Activated CD4-positive, alpha-beta T cell treated with anti-CD3 and anti-CD28 coated beads, Interleukin-10, Interleukin-2, amounts not matched to agents 100 ng/mL and 50 ng/mL, durations not matched to agents 16 hours and 8 hours (primary cell): ENCODE measurements at regions not wholly inside any gene's neighbourhood (a gene's known extent, or its start where the extent isn't known, plus 50 kb on each side); places are given as distances from the start of the nearest gene placed in this dataset.

Experiments
- DNase-seq: peaks from one replicate; pipeline ENCODE4 v3.0.0-alpha.2; 2020

DNA sequence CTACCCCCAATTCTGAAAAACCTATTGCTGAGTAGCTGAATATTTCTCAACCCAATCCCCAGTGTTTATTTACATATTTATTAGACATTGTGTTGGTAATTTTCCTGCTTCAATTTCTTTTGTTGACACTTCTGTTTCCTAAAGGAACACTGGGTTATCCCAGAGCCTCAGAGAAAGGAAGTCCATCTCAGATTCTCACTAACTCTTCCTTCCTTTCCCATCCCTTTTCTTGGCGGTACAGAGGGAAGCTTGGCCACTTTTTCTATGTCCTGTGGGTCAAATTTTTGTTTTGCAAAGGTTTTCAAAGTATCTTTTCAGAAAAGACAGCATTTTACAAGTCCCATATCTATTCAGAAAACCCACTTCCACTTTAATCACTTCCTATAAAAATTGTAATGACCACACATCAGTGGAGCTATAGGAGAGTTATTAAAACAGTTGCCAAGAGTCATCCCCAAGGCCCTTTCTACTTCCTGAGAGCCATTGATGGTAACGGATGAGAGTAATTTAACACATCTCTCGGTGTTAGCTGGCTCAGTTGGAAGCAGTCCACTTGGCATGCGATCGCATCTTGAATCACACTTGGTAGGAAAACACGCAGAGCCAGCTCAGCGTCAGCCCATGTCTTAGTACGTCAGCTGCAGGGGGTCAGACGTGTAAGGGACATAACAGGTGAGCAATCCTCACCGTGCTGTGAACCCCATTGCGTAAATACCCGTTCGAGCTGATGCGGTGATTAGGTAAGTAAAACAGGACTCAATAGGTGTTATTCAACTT lies 231.1 kb upstream of the ADARB2 start:
- no peak for DNase-seq

DNA sequence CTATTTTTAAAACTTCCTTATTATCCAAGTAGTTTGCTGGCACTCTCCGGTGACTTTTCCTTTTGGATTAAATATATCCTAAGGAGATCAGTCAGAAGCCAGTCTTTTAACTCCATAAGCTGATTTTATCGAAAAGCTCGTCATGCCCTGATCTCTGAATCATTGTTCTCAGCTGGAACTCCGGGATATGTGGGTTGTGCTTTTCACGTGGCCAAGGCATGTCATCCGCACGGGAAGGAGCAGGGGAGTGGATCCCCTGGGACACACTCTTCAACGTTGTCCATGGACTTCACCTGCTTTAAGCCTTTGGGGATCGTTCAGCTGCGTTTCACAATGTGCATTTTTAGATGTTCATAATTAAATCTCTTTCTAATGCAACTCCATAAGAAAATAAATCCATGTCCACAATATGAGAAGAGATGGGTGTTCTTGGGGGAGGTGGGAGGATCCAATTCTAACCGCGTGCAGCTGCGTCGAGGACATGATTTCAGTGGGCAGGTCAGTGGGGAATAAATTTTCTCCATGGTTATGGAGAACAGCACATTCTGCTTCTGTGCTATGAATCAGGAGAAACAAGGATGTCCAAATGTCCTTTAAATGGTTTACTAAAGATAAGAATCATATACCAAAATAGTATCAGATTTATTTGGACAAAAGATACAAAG lies 229.5 kb upstream of the ADARB2 start:
- DNase-seq, result no peak

DNA sequence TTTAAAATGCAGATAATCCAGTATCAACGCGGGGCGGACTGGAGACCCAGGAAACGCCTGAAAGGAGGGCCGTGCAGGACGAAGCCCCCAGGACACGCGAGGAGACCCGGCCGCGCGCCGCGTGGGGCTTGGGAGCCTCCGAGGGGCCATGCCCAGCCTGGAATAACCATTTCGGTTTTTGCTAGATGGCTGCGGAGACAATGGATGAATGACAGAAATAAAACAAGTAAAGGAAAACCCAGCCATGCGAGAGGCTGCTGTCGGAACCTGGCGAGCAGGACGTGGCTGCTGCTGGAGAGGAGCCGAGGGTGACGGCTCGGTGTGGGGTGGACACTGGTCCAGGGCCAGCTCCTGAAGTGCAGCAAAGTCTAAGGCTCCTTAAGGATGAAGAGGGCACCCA lies 227.2 kb upstream of the ADARB2 start:
- no peak for DNase-seq

DNA sequence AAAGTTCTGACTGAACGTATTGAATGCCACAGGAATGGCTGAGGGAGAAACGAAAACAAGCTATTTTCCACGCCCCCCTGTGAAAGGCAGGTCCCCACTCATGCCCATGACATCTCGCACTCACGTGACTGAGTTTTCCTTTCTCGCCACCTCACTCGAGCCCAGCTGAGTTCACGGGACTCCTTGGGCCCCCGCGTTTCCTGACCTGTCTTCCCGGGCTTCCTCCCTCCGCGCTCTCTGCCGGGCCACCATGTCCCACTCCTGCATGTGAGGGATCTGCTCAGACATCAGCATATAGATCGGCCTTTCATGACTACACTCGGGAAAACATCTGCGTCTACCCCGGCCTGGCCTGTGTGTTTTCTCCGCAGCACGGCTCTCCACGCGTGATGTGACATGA lies 226.0 kb upstream of the ADARB2 start:
- DNase-seq, result no peak

DNA sequence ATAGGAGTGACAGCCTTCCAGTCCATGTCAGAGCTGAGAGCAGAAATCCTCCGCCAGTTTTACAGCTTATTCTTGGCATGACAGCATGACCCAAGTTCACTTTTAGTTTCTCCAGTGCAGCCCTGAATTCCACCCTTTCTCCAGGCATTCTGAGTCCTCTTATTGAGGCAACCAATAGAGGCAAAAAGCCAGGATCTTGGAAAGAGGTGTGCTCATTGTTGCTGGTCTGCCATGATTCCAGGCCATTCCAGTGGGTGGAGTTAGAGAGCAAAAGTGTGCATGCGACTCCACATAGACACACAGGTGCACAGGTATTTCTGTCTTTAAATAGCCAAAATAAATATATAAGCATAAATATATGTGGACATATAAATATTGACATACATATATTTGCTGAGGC lies 224.7 kb upstream of the ADARB2 start:
- DNase-seq, result no peak

DNA sequence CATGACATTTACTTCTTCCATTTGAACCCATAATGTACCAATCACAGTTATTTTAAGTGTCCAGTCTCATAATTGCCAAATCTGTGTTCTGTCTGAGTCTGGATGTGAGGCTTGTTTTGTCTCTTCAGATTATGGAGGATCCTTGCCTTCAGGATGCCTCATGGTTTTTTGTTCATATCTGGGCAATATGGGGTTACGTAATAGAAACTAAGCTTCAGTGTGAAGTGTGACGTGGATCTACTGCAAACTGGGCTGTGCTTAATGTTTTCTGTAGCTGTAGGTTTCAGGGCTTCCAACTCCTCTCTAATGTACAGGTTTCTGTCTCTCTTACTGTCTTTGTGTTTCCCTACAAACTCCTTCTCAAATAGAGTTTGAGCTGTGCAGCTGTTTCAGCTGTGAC lies 223.7 kb upstream of the ADARB2 start:
- DNase-seq, result no peak

DNA sequence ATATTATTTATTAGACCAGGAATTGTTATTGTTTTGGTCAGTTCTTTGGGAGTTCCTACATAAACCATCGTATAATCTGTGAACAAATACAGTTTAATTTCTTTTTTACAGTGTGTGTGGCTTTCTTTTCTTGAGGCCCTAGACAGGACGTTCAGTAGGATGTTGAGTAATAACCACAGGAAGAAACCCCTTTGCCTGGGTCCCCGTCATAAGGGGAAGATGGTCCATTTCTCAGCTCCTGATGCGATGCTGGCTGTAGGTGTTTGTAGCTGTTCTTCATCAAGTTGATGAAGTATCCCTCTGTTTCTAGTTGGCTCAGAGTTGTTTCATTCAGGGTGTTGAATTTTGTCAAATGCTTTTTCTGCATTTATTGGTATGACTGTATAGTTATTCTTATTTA lies 219.7 kb upstream of the ADARB2 start:
- no peak for DNase-seq

DNA sequence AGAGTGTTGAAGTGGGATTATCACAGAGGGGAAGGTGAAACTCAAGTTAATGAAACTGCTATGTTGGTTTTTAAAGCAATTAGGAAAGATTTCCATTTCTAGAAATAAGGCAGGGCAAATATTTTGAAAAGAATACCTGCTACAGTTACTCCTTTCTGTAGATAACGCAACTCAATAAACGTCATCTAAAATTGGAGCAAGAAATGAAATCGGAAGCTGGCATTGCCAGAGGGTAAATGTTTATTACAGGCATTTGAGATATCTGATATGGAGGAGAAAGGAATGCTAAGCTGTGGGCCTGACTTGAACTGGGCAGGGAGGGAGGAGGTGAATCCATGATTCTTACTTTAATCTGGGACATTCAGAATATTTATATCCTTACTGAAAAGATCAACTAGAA lies 217.0 kb upstream of the ADARB2 start:
- DNase-seq, result no peak

DNA sequence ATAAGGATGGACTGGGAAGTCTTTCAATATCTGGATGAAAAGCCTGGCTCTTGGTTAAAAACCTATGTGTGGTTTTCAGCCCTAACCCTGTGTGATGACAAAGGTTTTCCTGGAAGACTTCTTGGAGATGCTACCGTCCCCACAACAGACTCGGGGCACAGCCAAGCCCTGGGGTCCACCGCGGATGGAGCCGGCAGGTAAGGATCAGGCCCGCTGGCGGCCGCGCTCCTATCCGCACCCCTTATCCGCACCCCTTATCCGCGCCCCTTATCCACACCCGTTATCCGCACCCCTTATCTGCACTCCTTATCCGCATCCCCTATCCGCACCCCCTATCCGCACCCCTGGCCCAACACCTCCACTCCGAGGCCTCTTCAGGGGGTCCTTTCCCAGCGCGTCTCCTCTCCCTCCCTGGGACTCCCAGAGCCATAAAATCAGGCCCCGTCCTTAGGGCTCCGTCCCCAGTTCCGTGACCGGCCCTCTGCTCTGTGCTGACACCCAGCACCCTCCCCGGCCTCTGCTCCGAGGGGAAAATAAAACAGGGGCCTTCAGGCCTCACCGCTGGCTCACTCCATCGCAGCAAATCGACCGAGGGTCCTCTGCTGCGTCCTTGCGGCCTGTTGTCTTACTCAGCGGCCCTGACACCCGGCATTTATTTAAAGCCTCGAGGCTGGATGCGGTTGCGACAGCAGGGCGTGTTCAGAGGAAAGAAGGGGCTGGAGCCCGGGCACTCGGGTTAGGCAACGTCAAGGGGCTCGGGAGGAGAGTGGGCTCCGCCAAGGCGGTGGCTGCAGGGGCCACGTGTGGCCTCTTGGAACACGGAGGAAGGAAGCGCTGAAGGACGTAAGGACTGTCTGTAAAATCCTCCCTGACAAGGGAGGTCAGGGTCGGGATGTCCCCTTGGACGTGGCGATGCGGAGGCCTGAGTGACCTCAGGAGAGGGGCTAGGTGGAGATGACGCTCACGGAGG lies 215.1 kb upstream of the ADARB2 start:
- DNase-seq, result no peak

DNA sequence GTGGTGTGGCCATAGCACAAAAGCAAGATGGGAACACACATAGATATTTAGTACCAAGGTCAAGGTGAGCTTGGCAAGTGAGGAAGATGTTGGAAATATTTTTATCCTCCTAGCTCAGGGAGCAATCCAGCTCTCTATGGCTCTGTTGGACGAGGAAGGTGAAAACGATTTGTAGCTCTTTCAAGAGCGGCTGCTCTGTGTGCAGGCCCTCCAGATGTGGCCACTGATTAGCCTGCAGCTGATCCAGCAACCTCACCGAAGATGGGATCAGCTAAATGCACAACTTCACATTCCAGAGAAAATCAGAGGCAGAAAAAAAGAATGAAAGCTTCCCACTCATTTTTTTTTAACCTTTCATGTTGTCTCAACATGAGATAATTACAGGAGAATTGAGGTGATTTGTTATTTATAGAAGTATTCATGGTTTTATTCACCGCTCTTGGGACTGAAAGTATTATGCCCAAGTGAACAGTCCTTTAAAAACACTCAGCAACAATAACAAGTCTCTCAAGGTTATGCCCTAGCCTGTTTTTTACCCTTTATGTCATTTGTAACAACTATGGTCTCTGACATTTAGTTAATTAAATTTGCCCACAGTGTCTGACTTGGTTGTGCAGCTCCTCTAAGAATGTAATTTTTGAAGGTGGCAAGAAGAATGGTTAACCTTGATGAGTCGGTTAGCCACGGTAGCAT lies 213.6 kb upstream of the ADARB2 start:
- DNase-seq, result no peak

DNA sequence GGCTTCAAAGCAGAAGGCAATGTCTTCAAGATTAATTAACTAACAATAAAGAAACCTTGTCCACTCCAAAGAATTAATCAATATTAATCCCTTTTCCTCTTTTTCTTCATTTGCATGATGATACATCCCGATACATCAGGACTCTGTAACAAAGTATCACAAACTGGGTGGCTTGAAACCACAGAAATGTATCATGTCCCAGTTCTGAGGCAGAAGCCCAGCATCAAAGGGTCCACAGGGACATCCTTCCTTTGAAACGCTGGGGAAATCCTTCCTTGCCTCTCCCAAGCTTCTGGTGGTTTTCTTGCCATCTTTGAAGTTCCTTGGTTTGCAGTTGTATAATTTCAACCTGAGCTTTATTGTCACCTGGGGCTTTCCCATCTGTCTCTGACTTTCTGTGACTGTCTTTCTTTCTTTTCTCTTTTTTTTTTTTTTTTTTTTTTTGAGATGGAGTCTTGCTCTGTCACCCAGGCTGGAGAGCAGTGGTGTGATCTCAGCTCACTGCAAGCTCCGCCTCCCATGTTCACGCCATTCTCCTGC lies 210.2 kb upstream of the ADARB2 start:
- DNase-seq, result no peak

DNA sequence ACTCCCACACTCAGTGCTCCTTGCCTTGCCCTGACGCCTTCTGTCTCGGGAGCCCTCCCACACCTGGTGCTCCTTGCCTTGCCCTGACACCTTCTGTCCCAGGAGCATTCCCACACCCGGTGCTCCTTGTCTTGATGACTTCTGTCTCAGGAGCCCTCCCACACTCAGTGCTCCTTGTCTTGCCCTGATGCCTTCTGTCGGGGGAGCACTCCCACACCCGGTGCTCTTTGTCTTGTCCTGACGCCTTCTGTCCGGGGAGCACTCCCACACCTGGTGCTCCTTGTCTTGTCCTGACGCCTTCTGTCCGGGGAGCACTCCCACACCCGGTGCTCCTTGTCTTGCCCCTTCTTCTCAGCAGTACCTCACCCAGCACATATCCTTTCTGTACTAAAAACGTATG lies 207.2 kb upstream of the ADARB2 start:
- DNase-seq, result no peak

DNA sequence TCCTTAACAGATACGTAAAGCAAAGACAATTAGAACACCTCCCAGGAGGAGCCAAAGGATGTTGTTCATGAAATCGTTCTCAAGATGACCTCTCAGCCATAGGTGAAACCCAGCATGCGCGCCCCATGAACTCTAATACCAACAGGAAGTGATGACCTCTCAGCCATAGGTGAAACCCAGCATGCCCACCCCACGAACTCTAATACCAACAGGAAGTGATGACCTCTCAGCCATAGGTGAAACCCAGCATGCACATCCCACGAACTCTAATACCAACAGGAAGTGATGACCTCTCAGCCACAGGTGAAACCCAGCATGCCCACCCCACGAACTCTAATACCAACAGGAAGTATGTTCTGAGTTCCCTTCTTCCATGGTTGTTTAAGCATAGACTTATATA lies 205.2 kb upstream of the ADARB2 start:
- DNase-seq, result no peak

DNA sequence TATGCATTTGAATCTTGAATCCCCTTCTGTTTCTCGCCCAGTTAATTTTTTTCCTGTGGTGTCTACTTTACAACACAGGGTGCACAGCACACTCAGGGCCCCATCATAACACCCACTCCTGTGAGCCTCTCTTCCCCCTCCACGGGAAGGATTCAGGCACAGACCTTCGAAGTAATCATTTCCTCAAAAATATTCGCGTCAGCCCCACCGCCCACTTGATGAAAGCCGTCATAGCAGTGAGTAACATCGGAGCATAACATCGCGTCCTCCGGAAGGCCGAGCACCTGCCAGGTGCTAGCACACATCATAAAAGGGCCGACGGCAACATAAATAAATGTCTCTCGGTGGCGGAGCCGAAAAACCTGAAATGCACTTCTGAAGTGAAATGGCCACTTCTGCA lies 201.7 kb upstream of the ADARB2 start:
- DNase-seq, result peak; percentile 3

DNA sequence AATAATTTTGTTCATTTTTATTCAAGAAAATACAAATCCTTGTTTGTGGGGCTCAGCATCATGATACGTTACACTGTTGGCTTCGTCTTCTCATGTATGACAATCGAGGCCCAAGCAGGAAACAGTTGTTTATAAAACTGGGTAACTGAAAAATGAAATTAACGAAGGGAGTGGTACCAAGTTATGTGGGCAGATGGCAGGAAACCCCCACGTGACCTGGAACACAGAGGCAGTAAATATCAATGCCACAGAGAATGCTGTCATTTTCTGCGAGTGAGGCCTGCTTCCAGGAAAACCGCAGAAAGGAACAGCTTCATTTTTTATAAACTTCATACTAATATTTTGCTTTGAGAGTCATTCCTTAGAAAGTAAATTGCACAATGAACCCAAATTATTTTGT lies 201.0 kb upstream of the ADARB2 start:
- peak; percentile 20 for DNase-seq

DNA sequence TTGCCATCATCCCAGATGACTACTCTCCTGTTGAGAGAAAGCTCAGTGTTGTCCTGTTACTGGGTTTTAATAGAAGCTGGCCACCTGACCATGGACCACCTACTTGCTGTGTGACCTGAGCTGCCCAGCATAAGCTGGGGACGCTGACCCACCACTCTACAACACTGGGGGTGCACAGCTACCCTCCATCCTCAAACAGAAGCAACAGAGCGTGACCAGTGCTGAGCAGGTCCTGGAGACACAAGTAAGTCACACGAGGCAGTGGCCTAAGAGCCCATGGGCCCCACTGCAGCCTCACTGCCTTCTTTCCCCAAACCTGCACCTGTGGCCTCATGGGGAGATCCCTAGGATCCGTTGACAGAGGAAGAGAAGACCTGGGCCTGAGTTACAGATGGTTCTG lies 198.6 kb upstream of the ADARB2 start:
- DNase-seq, result no peak

DNA sequence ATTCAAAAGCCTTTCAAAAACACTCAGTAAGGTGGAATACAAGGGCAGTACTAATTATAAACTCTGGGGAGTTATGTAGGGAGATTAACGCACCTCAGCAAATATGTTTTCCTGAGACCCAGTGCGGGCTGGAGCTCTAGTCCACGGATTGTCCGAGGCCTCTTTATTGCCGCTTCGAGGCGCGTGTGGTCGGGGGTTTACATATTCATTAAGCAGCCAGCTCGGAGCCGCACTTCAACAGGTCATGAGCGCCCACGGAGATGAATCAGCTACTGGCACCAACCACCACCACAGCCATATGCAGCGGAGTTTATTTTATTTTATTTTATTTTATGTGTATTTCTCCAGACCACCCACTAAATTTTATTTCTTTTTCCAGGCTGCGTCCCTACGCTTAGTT lies 195.9 kb upstream of the ADARB2 start:
- DNase-seq, result no peak

DNA sequence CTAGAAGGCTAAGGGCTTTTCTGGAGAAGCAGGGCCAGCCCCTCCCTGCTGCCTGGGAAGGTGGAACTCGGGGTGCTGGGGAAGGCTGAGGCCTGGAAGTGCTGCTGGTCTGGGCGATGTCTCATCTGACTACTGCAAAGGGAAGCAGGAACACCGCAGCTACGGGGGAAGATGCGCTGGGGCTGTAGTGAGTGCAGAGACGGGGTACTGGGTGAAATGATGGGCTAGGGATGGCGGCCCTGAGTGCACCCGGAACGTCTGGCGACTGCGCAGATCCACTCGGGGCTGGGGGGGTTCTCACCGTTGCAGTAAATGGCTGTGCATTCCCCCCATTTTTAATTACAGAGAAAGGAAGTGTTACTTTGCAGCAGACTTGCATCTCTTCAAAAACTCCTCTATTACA lies 195.4 kb upstream of the ADARB2 start:
- no peak for DNase-seq

DNA sequence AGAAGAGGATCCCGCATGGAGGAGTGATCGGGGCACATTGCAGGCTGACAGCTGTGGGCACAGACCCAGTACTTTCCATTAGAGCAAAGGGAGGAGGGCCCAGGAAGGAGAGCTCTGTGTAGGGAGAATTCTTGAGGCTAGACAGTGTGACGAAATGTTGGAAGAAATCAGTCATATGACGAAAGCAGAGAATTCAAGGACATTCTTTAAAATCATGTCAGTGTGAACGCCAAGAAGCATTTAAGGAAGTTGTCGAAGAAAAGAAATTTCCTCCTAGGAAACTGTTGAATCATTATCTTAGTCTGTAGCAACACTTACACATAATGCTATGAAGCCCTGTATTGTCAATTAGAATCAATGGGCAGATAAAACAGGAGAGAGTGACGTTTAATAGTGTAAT lies 191.3 kb upstream of the ADARB2 start:
- no peak for DNase-seq

DNA sequence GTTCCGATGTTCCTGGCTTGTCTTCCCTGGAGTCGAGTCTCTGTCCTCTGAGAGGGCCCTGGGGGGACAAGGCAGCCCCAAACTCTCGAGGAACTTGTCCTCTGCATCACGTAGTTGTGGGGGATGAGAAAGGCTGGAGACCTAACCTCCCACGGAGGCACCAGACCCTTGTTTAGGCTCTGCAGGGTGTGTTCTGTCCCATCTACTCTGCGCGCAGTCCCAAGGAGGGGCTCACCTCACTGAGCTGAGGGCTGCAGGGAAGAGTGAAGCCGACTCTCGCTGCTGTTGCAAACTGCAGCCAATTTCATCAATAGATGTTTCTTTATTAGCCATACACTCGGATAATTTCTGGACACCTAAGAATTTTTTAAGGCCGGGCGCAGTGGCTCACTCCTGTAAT lies 186.7 kb upstream of the ADARB2 start:
- no peak for DNase-seq

DNA sequence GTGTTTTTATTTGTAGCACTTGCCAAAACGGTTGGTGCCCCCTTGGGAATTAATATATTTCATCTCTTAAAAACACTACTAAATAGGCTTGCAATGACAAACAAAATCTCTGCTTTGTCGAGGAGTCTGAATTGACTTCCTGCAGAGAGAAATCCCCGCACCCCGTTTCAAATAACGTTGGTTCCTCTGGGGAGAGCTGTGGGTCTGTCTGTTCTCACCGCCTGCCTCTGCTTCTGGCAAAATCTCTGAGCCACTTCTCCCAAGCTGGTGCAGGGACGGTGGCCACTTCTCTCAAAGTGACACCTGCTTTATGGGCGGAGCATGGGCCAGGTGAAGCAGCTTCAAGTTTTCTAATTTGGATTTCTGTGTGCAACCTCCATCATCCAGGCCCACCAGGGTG lies 186.3 kb upstream of the ADARB2 start:
- DNase-seq, result no peak

DNA sequence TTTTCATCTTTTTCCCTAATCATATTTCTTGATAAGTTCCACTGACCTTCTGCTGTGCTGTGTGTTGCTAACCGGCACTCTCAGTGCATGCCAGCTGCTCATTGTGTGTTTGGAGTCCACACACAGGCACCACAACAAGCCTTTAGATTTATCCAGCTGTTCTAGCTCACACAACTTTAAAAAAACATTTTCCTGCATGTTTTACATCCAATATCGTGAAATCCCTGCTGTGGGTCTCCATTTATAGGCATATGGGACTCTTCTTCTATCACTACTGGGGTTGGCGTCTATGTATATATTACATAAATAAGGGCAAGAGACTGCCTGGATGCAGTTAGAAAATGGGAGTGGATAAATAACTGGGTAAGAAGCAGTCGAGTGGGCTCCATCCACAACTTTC lies 183.6 kb upstream of the ADARB2 start:
- DNase-seq, result no peak

DNA sequence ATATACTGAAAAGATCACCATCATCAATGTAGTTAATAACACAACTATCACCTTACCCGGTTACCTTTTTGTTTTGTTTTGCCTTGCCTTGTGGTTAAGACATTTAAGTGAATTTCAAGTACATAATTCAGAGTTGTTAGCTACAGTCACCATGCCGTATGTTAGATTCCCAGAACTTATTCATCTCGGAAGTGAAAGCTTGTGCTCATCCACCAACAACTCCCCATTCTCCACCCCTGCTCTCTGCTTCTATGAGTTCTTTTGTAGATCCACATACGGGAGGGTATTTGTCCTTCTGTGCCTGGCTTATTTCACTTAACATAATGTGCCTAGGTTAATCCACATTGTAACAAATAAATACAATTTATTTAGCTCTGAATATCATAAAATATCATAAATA lies 182.8 kb upstream of the ADARB2 start:
- DNase-seq, result no peak
